ENCODE measurements at regions not wholly inside any gene's neighbourhood (a gene's known extent, or its start where the extent isn't known, plus 50 kb on each side); places are given as distances from the start of the nearest gene placed in this dataset.

DNA sequence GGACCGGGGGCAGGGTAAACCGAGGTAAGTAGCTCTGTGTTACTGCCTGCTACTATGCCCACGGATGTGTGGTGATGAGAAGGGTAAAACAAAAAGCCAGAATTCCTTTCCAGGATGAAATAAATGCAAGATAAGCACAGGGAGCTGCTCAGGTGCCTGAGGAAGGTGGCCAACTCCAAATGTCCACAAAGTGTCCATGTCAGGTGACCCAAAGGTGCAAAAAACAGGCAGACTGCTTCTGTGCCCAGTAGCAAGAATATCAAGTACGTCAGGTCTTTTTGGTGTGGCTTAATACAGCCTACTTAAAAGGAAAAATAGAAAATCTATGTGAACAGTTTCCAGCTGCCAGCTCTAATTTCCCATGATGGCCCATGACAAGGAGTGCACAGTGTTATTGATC lies 279.3 kb downstream of the SETD4 start:
- Histone ChIP-seq H3K27ac (no peak overlapping the region), H3K4me3 (no peak overlapping the region), H3K4me1 (no peaks in the 10 kb centered on the region), H3K27me3 (no peaks in the 10 kb centered on the region), H3K36me3 (no peaks in the 10 kb centered on the region), H3K9me3 (no peaks in the 10 kb centered on the region)
- TF ChIP-seq, protein P1, sequence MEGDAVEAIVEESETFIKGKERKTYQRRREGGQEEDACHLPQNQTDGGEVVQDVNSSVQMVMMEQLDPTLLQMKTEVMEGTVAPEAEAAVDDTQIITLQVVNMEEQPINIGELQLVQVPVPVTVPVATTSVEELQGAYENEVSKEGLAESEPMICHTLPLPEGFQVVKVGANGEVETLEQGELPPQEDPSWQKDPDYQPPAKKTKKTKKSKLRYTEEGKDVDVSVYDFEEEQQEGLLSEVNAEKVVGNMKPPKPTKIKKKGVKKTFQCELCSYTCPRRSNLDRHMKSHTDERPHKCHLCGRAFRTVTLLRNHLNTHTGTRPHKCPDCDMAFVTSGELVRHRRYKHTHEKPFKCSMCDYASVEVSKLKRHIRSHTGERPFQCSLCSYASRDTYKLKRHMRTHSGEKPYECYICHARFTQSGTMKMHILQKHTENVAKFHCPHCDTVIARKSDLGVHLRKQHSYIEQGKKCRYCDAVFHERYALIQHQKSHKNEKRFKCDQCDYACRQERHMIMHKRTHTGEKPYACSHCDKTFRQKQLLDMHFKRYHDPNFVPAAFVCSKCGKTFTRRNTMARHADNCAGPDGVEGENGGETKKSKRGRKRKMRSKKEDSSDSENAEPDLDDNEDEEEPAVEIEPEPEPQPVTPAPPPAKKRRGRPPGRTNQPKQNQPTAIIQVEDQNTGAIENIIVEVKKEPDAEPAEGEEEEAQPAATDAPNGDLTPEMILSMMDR (IDR thresholded peaks at IDR 0.05), result no peak
- no peak for DNase-seq
- no peak for ATAC-seq
- intact Hi-C loops (cut with DNase I), result no loop called here

DNA sequence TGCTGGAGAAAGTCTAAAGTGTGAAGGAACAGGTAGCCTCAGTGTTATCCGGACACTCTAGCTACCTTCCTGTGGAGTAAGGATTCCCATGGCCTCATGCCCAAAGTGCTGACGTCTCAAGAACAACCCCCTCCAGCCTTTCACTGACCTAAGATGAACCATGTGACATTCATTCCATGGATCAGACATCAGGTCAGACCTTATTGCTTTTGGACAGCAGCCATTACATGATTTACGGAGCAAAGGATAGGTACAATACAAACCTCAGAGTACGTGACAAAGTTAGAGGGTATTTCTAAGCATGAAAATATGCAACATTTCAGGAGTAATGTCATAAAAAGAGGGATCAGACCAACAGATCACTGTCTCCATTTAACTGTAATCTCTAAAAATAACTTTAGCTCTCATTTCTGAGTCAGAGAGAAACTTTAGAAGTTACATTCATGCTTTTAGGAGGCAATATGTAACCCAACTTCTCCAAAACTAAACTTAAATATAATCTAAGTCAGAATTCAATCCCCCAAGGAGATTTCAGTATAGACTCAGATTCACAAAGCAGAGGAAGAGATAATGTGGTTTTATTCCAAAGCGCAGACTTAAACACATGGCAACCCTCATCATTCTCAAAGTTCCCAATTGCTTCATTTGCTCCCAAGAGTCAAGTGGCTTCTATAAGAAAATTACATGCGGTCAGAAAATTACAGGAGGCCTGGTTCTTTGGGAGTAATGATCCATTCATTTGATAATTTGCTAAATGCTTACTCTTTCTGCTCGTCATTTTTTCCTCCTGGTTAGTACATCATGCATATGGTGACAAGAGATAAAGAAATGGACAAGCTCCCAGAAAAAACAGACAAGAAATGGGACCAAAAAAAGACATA lies 280.4 kb downstream of the SETD4 start:
- ATAC-seq (no peak), DNase-seq (no peak)
- Histone ChIP-seq H3K9me3 (no peaks in the 10 kb centered on the region), H3K36me3 (no peaks in the 10 kb centered on the region), H3K27me3 (no peaks in the 10 kb centered on the region), H3K27ac (no peak overlapping the region), H3K4me1 (no peaks in the 10 kb centered on the region), H3K4me3 (no peak overlapping the region)
- TF ChIP-seq, protein P1 (IDR thresholded peaks at IDR 0.05), result no peak
- intact Hi-C loops (cut with DNase I), result no loop called here

GRCh38 chr21:35779167-35779566 lies 281.2 kb downstream of the SETD4 start:
- intact Hi-C loops (cut with DNase I), result no loop called here
- no peaks in the 10 kb centered on the region for H3K27me3 ChIP-seq
- no peaks in the 10 kb centered on the region for H3K36me3 ChIP-seq
- TF ChIP-seq, protein P1 (IDR thresholded peaks at IDR 0.05), result no peak
- ATAC-seq, result no peak
- no peaks in the 10 kb centered on the region for H3K9me3 ChIP-seq
- H3K4me1 ChIP-seq, result no peaks in the 10 kb centered on the region
- no peak for DNase-seq
- H3K27ac ChIP-seq, result no peak overlapping the region
- H3K4me3 ChIP-seq, result no peak overlapping the region

- no peak for ATAC-seq
- no peak overlapping the region for H3K27ac ChIP-seq
These were observed 283.2 kb downstream of the SETD4 start for GRCh38 chr21:35777081-35777480.

GRCh38 chr21:35775778-35776544 lies 284.4 kb downstream of the SETD4 start:
- TF ChIP-seq, protein P1 (IDR thresholded peaks at IDR 0.05), result no peak
- no peaks in the 10 kb centered on the region for H3K4me1 ChIP-seq
- H3K36me3 ChIP-seq, result no peaks in the 10 kb centered on the region
- intact Hi-C loops (cut with DNase I), result no loop called here
- no peak for DNase-seq
- H3K9me3 ChIP-seq, result no peaks in the 10 kb centered on the region
- H3K4me3 ChIP-seq, result no peak overlapping the region
- ATAC-seq, result no peak
- H3K27ac ChIP-seq, result no peak overlapping the region
- no peaks in the 10 kb centered on the region for H3K27me3 ChIP-seq

More at GRCh38 chr21:35777081-35777480, 283.2 kb downstream of the SETD4 start:
- DNase-seq, result no peak
- Histone ChIP-seq H3K36me3 (no peaks in the 10 kb centered on the region), H3K4me1 (no peaks in the 10 kb centered on the region), H3K4me3 (no peak overlapping the region), H3K27me3 (no peaks in the 10 kb centered on the region), H3K9me3 (no peaks in the 10 kb centered on the region)
- TF ChIP-seq, protein P1 (IDR thresholded peaks at IDR 0.05), result no peak
- intact Hi-C loops (cut with DNase I), result no loop called here

Data from upper lobe of right lung (tissue), 1 donor.